ENCODE measurements at regions not wholly inside any gene's neighbourhood (a gene's known extent, or its start where the extent isn't known, plus 50 kb on each side); places are given as distances from the start of the nearest gene placed in this dataset.

GRCh38 chr3:160130950-160131349 is 94.3 kb upstream of the C3orf80 start:
- no peaks in the 10 kb centered on the region for H3K27me3 ChIP-seq (ENCODE audit: control insufficient read depth, insufficient read depth, low read length)
- no peaks in the 10 kb centered on the region for H3K36me3 ChIP-seq (ENCODE audit: control insufficient read depth, insufficient read depth, low read length)
- ChIA-PET CTCF (no interaction called here), POLR2A (ENCODE audit: unreplicated experiment) (no interaction called here)
- H4K20me1 ChIP-seq (ENCODE audit: insufficient read depth, low read length) = no peaks in the 10 kb centered on the region
- TF ChIP-seq MAZ (IDR thresholded peaks at IDR 0.05; ENCODE audit: borderline replicate concordance, low read depth, low read length) (no peak), CHD1 (IDR thresholded peaks at IDR 0.05; ENCODE audit: low read depth, low read length) (no peak), MXI1 (IDR thresholded peaks at IDR 0.05; ENCODE audit: borderline replicate concordance, low read depth, low read length) (no peak), NFE2L2 (IDR thresholded peaks at IDR 0.05; ENCODE audit: low read depth, low read length) (no peak), SMC3 (IDR thresholded peaks at IDR 0.05; ENCODE audit: low read depth, low read length) (no peak), POLR2A (IDR thresholded peaks at IDR 0.05; ENCODE audit: low read depth, low read length) (no peak), MAFK (IDR thresholded peaks at IDR 0.05; ENCODE audit: low read depth, low read length) (no peak), RFX5 (IDR thresholded peaks at IDR 0.05; ENCODE audit: low read depth, low read length) (no peak), RAD21 (IDR thresholded peaks at IDR 0.05; ENCODE audit: low read length) (no peak), FOS (IDR thresholded peaks at IDR 0.05; ENCODE audit: low read depth, low read length) (no peak), ELK1 (IDR thresholded peaks at IDR 0.05; ENCODE audit: borderline replicate concordance, low read depth, low read length) (no peak), CEBPB (IDR thresholded peaks at IDR 0.05; ENCODE audit: low read depth, low read length) (no peak), RCOR1 (IDR thresholded peaks at IDR 0.05; ENCODE audit: insufficient replicate concordance, low read length) (no peak), BHLHE40 (IDR thresholded peaks at IDR 0.05; ENCODE audit: low read depth, low read length) (no peak)
- TF ChIP-seq, protein P1, sequence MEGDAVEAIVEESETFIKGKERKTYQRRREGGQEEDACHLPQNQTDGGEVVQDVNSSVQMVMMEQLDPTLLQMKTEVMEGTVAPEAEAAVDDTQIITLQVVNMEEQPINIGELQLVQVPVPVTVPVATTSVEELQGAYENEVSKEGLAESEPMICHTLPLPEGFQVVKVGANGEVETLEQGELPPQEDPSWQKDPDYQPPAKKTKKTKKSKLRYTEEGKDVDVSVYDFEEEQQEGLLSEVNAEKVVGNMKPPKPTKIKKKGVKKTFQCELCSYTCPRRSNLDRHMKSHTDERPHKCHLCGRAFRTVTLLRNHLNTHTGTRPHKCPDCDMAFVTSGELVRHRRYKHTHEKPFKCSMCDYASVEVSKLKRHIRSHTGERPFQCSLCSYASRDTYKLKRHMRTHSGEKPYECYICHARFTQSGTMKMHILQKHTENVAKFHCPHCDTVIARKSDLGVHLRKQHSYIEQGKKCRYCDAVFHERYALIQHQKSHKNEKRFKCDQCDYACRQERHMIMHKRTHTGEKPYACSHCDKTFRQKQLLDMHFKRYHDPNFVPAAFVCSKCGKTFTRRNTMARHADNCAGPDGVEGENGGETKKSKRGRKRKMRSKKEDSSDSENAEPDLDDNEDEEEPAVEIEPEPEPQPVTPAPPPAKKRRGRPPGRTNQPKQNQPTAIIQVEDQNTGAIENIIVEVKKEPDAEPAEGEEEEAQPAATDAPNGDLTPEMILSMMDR (conservative IDR thresholded peaks at IDR 0.05; ENCODE audit: low read depth, low read length) = no peak
- TF ChIP-seq, protein P2, sequence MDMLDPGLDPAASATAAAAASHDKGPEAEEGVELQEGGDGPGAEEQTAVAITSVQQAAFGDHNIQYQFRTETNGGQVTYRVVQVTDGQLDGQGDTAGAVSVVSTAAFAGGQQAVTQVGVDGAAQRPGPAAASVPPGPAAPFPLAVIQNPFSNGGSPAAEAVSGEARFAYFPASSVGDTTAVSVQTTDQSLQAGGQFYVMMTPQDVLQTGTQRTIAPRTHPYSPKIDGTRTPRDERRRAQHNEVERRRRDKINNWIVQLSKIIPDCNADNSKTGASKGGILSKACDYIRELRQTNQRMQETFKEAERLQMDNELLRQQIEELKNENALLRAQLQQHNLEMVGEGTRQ (IDR thresholded peaks at IDR 0.05; ENCODE audit: low read depth, low read length) = no peak
- DNase-seq = peak; percentile 76
- peak overlapping the region in 1 of 2 experiments; percentile 31; a peak in 1 of 4 replicates for H4K8ac ChIP-seq (ENCODE audit: low read depth in 2 of 2, low read length in 2 of 2)
- no peak overlapping the region for H3K9ac ChIP-seq (ENCODE audit: low read depth, low read length)
- H2BK120ac ChIP-seq (ENCODE audit: low read depth, low read length) = peak overlapping the region; percentile 59; the same call in 1 of the 2 replicates
- dilution Hi-C loops (cut with HindIII; ENCODE audit: low sequenced_read_pairs, unreplicated experiment) = no loop called here
- H2BK20ac ChIP-seq (ENCODE audit: low read depth, low read length) = no peak overlapping the region
- H2AFZ ChIP-seq (replicated peaks; ENCODE audit: low read length, poor library complexity) = no peak overlapping the region
- ATAC-seq (ENCODE audit: low read depth) = peak; percentile 40
- H3K4me1 ChIP-seq (ENCODE audit: control insufficient read depth, insufficient read depth, low read length) = peaks cover 8% of the 10 kb centered on the region
- H2AK9ac ChIP-seq (replicated peaks; ENCODE audit: low read depth, low read length, poor library complexity) = no peak overlapping the region
- H4K5ac ChIP-seq (ENCODE audit: low read depth, low read length) = no peak overlapping the region
- no peaks in the 10 kb centered on the region for H3K79me1 ChIP-seq (ENCODE audit: low read depth in 1 of 2, low read length in 2 of 2)
- intact Hi-C loops (cut with micrococcal nuclease) = no loop called here
- H2AK5ac ChIP-seq (ENCODE audit: low read depth, low read length) = no peak overlapping the region
- H2BK15ac ChIP-seq (ENCODE audit: low read depth, low read length) = no peak overlapping the region
- H3K14ac ChIP-seq (replicated peaks; ENCODE audit: low read depth, low read length) = peak overlapping the region; percentile 44
- no peaks in the 10 kb centered on the region for H3K9me3 ChIP-seq (ENCODE audit: control insufficient read depth, insufficient read depth, low read length)
- no CpG with 5 or more reads among the region's 2 CpGs for WGBS, 2 experiments (ENCODE audit: extremely low coverage in 2 of 2, insufficient read length in 1 of 2)
- no peak overlapping the region for H3K18ac ChIP-seq (ENCODE audit: low read depth, low read length)
- H3K4me2 ChIP-seq (ENCODE audit: low read depth, low read length) = no peak overlapping the region
- peaks cover 13% of the 10 kb centered on the region for H3K9me1 ChIP-seq (ENCODE audit: insufficient read depth, low read length)
- no peak overlapping the region for H3K4me3 ChIP-seq (ENCODE audit: insufficient read depth, low read depth, low read length)
- H2BK5ac ChIP-seq (ENCODE audit: low read depth, low read length, poor library complexity, severe bottlenecking) = no peak overlapping the region
- H3K23ac ChIP-seq (ENCODE audit: low read depth, low read length) = no peak overlapping the region
- peak overlapping the region; percentile 36; the same call in 1 of the 2 replicates for H3K4ac ChIP-seq (ENCODE audit: low read depth, low read length)
- H3K27ac ChIP-seq (ENCODE audit: insufficient read depth, low read length) = no peak overlapping the region
- in situ Hi-C loops (cut with MboI; ENCODE audit: low sequenced_read_pairs) = no loop called here
- no peak overlapping the region for H3K56ac ChIP-seq (ENCODE audit: extremely low read depth, insufficient read depth, low read length)
- BruUV-seq (replicated peaks) = no TSS peak
- no peak overlapping the region for H4K91ac ChIP-seq (ENCODE audit: insufficient read depth, low read depth, low read length)

Measured in IMR-90 (cell line).